Uterus (tissue), 3 donors: ENCODE measurements at regions not wholly inside any gene's neighbourhood (a gene's known extent, or its start where the extent isn't known, plus 50 kb on each side); places are given as distances from the start of the nearest gene placed in this dataset.

Source experiments
- DNase-seq, 2 donors: peaks; one replicate each; pipeline ENCODE4 v3.0.0-alpha.2; 2019 to 2020
- H3K27ac ChIP-seq, 2 donors: fragments of 200-600 bp; sonication (generic); 1 replicate in 1 of 2; 2 replicates in 1 of 2; pipeline ENCODE4 v1.5.1; 2016 to 2018
- H3K27me3 ChIP-seq, 2 donors: fragments of 200-600 bp; sonication (generic); one replicate each; pipeline ENCODE4 v1.5.1; 2018 to 2019; ENCODE audit warnings: control low read depth in 1 of 2
- H3K36me3 ChIP-seq, 2 donors: fragments of 200-600 bp; sonication (generic); one replicate each; pipeline ENCODE4 v1.5.1; 2019; ENCODE audit warnings: control low read depth in 1 of 2
- H3K4me1 ChIP-seq, 2 donors: fragments of 200-600 bp; sonication (generic); one replicate each; pipeline ENCODE4 v1.5.1; 2018 to 2019; ENCODE audit warnings: control low read depth in 1 of 2
- H3K4me3 ChIP-seq, 2 donors: fragments of 200-600 bp; sonication (generic); 1 replicate in 1 of 2; 2 replicates in 1 of 2; pipeline ENCODE4 v1.5.1; 2018 to 2019; ENCODE audit warnings: mild to moderate bottlenecking in 1 of 2
- H3K9me3 ChIP-seq, 2 donors: fragments of 200-600 bp; sonication (generic); one replicate each; pipeline ENCODE4 v1.5.1; 2019; ENCODE audit warnings: control low read depth in 1 of 2
- CTCF ChIP-seq, 4 experiments: fragments of 200-600 bp in 2 of 4; fragments of 450-650 bp in 2 of 4; sonication (generic) in 2 of 4; IDR thresholded peaks; one replicate each; pipeline ENCODE4 v1.5.1; 2016 to 2019; ENCODE audit warnings: antibody characterized with exemption in 4 of 4, mild to moderate bottlenecking in 2 of 4, moderate library complexity in 1 of 4
- POLR2A ChIP-seq, 2 donors: fragments of 450-650 bp; IDR thresholded peaks; one replicate each; pipeline ENCODE4 v1.6.1; 2016; ENCODE audit warnings: antibody characterized with exemption in 2 of 2, mild to moderate bottlenecking in 1 of 2, moderate library complexity in 1 of 2
- intact Hi-C: fragments of 100-400 bp; cut with DNase I; formaldehyde crosslinking; loops from one replicate; pipeline ENCODE4 v1.15.1; 2023; ENCODE audit warnings: low total_unique reads
- donor health status: DM: yes; HTN: yes; CAD: no.

GRCh38 chr18:41769265-41769664, 185.8 kb upstream of the PIK3C3 start:
- intact Hi-C loops, result no loop called here
- TF ChIP-seq POLR2A (IDR thresholded peaks at IDR 0.05), result no peak
- no peak for TF ChIP-seq CTCF (IDR thresholded peaks at IDR 0.05)
- Histone ChIP-seq H3K27ac (no peak overlapping the region), H3K4me3 (no peak overlapping the region), H3K4me1 (no peaks in the 10 kb centered on the region), H3K36me3 (no peaks in the 10 kb centered on the region), H3K27me3 (no peaks in the 10 kb centered on the region), H3K9me3 (no peaks in the 10 kb centered on the region)
- DNase-seq, result no peak

DNA sequence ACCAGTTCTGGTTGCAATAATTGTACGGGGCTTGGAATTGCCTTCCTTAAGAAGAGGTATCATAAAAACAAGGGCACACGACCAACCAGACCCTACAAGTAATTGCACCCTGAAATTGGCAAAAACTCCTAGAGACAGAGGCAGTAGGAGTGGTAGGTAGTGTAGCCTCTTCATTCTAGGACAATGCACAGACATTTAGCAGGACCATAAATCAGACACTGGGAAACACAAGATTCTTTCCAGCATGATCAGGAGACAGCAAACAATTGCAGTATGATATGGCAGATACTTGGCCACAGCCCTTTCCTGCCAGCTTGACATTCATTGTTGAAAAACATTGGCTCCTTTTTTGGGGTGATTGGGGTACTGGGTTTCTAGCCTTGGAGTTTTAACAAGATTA, 186.6 kb upstream of the PIK3C3 start:
- no peak for TF ChIP-seq CTCF (IDR thresholded peaks at IDR 0.05)
- no peak for TF ChIP-seq POLR2A (IDR thresholded peaks at IDR 0.05)
- H3K9me3 ChIP-seq, result no peaks in the 10 kb centered on the region
- H3K4me1 ChIP-seq, result no peaks in the 10 kb centered on the region
- DNase-seq, result no peak
- H3K27ac ChIP-seq, result no peak overlapping the region
- no peaks in the 10 kb centered on the region for H3K27me3 ChIP-seq
- H3K4me3 ChIP-seq, result no peak overlapping the region
- H3K36me3 ChIP-seq, result no peaks in the 10 kb centered on the region
- intact Hi-C loops, result no loop called here

DNA sequence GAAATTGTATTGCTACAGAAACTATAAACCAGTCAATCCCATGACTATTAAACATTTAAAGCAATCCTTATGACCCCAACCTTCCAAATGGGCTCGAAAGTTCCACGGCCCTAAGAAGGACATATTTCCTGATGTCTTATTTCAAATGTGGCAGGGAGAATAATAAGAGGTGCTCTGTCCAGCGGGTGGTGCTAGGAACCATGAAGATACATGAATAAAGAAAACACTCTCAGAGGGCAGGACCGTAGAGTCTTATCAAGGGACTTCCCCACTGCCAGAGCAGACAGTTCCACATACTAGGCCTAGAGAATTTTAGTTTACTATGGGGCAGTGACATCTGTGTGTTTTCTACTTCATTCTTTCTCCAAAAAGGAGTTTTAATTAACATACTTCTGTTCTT, 187.1 kb upstream of the PIK3C3 start:
- Histone ChIP-seq H3K27me3 (no peaks in the 10 kb centered on the region), H3K9me3 (no peaks in the 10 kb centered on the region), H3K36me3 (no peaks in the 10 kb centered on the region), H3K4me1 (no peaks in the 10 kb centered on the region), H3K27ac (no peak overlapping the region), H3K4me3 (no peak overlapping the region)
- DNase-seq, result no peak
- intact Hi-C loops, result no loop called here
- TF ChIP-seq POLR2A (IDR thresholded peaks at IDR 0.05) (no peak), CTCF (IDR thresholded peaks at IDR 0.05) (no peak)

- TF ChIP-seq CTCF (IDR thresholded peaks at IDR 0.05) (no peak), POLR2A (IDR thresholded peaks at IDR 0.05) (no peak)
- H3K27me3 ChIP-seq, result no peaks in the 10 kb centered on the region
- H3K9me3 ChIP-seq, result no peaks in the 10 kb centered on the region
- no peak overlapping the region for H3K27ac ChIP-seq
- no peaks in the 10 kb centered on the region for H3K4me1 ChIP-seq
- intact Hi-C loops, result no loop called here
- no peak for DNase-seq
- H3K36me3 ChIP-seq, result no peaks in the 10 kb centered on the region
- no peak overlapping the region for H3K4me3 ChIP-seq
These were observed 189.6 kb upstream of the PIK3C3 start for GRCh38 chr18:41765460-41765859.

- no peak overlapping the region for H3K27ac ChIP-seq
- intact Hi-C loops, result no loop called here
- DNase-seq, result no peak
- no peaks in the 10 kb centered on the region for H3K4me1 ChIP-seq
- no peaks in the 10 kb centered on the region for H3K27me3 ChIP-seq
- no peak overlapping the region for H3K4me3 ChIP-seq
- H3K9me3 ChIP-seq, result no peaks in the 10 kb centered on the region
- no peaks in the 10 kb centered on the region for H3K36me3 ChIP-seq
- TF ChIP-seq POLR2A (IDR thresholded peaks at IDR 0.05), result no peak
- no peak for TF ChIP-seq CTCF (IDR thresholded peaks at IDR 0.05)
These were observed 191.7 kb upstream of the PIK3C3 start for GRCh38 chr18:41763361-41763760.
